KG1 (cell line): ENCODE measurements at regions not wholly inside any gene's neighbourhood (a gene's known extent, or its start where the extent isn't known, plus 50 kb on each side); places are given as distances from the start of the nearest gene placed in this dataset.
"Not testable (repeated sequence)": the region's sequence is repeated elsewhere in the genome, so short reads cannot be mapped to it uniquely, and the experiment has no call there.

Experiments
- DNase-seq: peaks from one replicate; lab custom pipeline; 2025; lab: John Stamatoyannopoulos, UW

DNA sequence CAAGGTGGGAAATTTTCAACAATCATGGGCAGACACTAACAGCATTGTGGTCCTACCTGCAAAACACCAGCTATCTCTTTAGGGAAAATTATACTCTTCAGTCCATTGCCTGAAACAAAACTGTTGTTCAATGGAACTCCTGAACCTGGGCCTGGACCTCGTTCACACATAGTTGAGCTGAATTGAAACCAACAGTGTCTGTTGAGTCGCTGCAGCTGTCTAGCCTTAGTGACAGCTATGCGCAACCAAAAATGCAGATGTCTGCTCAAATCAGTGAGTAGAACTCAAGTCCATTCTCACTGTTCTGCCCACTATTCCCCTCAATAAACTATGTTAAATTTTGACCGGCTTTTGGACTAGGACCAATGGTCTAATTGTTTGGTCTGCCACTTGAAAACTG lies 286.2 kb downstream of the TFAP2A start:
- no peak for DNase-seq

DNA sequence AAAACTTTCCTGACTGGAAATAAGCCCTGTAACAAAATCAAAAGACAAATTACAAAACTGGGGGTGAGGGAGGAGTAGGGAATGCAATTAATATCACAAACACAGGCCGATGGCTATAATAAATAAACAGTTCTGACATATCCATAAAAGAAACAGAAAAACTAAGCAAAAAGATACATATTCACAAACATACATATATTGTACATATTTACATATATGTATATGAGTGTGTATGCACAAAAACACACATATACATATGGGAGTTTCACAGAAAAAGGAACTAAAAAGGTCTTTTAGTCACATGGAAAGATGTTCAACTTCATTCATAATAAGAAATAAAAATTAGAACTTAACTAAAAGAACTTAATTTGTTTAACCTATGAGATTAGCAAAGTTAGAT lies 292.7 kb downstream of the TFAP2A start:
- no peak for DNase-seq

DNA sequence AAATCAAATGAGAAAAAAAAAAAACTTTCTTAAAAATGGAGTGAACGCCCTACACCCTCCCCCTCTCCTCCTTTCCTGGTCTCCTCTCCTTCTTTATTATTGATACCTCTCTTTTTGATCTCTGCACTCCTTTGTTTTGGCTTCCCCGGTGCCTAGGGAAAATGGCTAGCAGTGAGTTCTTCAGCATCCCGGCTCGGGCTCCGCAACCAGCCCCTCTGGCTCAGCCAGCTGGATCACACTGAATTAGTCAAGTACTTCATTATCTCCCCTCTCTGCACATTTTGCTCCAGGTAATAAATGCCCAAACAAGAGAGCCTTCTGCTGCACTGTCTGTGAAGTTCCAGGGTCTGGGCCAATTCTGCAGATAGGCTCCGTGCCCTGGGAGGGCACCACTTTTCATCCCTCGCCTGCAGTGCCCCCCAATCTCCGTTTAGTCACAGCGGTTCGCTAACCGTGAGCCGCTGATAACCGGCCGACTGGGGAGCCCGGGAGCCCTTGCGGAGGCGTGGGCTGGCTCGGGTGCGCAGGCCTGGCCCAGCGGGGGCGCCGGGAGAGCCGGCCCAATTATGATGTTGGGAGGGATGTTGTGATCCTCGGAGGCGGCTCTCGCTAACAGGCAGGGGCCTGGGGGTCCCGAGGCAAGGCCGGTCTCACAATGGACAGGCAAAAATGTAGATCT lies 301.9 kb downstream of the TFAP2A start:
- no peak for DNase-seq

DNA sequence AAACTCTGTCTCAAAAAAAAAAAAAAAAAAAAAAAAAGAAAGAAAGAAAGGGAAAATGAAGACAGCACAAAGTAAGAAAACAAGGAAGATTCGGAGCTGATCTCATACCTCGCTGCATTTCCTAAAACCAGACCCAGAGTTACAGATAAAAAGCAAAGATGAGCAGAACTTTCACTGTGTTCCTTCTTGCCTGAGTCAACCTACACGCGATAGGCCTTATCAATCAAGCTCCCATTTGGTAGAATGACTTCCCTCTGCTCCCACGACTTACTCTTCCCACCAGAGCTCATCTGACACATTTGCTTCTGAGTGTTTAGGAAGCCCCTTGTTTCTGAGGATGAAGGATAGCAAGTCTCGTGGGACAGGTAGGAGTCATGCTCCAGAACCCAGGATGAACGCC lies 302.9 kb downstream of the TFAP2A start:
- DNase-seq = no peak

DNA sequence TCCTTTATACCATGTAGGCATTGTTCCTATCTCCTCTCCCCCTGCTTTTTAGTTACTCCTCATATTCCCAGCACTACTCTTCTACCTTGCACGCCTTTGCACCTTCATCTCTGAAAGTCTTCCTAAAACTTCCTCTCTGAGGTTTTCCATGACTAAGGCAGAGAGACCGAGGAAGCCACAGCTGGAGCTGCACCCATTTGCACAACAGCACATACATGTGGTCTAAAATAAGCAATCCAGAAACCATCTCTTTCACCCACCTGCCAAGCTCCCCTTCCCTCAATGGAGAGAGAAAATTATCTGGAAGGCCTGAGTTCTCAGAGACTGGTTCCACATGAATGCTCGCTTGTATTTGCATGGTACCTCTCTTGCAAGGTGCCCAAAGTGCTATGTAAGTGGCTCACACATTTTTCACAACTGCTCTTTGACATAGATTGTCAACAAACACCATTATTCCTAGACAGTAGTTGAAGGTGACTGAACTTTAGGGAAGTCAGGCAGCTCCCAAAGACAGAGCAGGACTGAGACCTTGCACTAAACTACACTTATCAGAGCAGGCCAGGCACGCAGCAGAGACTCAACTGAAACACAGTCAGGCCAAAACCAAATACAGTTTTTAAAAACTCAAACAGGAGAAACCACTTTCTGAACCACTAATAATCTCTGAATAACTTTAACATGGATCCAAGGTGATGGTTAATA lies 313.2 kb downstream of the TFAP2A start:
- no peak for DNase-seq

DNA sequence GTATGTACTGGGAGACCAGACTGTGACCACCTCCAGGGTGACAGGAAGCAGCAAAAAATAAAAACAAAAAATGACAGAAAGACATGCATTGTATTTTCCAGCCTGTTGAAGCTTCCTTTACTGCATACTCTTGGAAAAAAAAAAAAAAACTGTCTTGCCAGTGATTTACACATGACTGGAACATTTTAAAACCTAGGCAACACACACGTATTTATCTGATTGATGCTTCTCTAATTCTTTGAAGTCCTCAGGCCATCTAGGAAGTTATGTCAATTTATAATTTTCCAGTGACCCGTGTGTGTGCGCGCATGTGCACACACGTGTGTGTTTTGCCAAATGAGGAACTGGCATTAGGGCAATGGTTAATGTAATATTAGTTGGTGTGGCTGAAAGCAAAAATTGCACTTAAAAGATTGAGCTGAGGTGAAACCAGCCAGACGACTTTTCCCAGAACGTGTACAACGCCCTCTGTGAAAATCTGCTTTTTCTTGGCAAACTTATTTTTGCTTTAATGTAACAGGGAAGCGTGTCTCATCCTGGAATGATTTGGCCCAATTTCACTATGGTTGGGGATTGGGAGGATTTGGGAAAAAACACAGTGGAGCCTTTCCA lies 315.2 kb downstream of the TFAP2A start:
- DNase-seq = no peak

DNA sequence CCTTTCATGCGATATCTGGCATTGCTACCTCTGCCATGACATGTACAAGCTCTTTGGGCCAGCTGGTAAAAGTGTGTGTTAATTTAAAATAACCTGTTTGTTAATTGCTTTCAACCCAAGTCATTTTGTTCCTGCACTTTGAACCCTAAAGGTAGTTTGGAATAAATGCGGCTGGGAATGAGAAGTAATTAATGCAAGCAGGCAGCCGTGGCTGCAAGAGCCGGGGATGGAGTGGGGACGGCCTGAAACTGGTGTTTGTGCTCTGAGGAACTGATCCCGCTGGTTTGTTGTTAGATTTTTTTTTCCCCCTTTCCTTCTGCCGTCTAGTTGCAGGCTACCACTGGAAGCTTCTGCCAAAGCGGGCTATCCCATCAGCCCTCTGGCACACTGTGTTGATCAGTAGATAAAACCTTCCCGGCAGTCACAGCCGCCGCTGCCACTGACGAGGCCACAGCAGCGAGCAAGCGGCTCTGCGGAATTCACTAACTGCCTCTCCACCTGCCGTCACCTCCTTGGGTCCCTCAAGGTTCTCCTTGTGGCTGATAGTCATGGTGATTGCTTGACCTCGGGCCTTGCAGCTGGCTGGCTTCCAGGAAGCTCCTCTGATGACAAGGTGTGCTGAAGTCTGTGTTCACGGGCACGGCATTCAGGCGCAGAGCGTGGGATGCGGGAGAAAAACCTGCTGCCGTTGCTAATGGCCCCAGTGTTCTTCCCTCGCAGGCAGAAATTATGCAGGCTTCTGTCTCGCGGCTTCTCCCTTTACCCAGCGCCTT lies 315.9 kb downstream of the TFAP2A start:
- no peak for DNase-seq

DNA sequence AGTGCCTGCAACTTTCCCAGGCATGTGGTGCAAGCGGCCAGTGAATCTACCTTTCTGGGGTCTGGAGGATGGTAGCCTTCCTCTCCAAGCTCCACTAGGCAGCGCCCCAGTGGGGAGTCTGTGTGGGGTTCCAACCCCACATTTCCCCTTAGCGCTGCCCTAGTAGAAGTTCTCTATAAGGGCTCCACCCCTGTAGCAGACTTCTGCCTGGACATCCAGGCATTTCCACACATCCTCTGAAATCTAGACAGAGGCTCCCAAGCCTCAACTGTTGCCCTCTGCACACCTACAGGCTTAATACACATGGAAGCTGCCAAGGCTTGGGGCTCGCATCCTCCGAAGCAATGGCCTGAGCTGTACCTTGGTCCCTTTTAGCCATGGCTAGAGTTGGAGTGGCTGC lies 321.6 kb downstream of the TFAP2A start:
- no peak for DNase-seq

DNA sequence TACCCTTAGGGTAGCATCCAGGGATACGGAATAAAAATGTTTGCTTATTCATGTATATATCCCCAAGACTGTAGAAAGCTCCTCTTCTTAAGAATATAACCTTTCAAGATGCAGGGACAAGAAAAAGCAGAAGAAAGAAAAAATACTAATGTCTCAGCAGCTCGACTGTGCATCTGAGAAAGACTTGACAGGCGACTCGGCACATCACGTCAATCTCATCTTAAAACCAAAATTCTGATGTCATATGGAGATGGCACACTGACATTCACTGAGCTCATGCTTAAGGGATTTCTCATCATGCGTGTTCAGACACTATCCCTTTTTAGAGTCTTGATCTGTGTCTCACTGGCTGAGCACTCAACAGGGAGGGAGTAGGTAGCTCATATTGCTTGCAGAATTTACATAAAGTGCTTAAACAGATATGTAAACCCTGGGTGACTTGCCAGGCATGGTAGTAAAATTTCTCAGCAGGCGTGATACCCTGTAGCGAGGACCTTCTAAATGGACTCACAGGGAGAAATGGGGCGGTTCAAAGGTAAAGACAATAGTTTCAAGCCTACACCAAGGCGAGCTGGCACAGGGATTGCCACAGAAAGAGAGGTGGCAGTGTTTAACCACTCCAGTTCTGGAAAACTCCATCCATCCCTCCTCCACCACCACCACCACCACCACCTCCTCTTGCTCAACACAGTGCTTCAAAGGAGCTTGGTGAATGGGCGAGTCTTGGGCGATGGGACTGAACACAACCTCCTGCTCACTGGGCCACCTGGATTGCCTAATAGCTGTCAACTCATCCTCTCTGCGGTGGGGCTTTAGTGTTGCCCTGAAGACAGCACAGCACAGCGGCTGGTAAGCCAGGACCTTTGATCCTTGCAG lies 330.5 kb downstream of the TFAP2A start:
- no peak for DNase-seq

DNA sequence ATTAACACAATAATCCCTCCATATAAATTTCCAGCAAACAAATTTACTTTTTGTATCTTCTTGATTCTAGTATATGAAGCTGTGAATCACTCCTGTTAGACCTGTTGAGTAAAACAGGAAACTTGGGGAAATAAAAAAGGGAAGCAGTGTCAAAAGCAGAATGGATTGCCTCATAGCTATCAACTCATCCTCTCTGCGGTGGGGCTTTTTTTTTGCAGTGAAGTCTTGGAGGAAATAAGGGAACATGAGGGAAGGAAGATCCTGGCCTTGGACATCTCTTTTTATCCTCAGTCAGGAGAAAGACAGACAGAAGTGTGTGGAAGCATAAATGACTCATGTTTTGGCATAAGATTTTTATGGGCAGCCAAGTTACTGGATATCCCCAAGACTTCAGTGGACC lies 332.5 kb downstream of the TFAP2A start:
- DNase-seq = no peak

DNA sequence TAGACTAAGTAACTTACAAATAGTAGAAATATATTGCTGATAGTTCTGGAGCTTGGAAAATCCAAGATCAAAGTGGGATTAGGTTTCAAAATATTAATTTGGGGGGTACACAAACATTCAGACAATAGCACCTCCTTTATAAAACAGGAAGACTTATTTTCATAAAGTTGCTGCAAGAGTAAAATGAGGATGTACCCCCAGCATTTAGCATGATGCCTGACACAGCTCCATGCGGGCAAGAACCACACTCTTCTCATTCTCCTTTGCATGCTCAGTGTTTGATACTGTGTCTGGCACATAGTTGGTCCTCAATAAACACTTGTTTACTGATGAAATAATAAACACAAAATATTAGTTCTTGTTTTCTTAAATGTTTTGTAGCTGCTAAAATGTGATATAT lies 332.9 kb downstream of the TFAP2A start:
- DNase-seq = no peak

DNA sequence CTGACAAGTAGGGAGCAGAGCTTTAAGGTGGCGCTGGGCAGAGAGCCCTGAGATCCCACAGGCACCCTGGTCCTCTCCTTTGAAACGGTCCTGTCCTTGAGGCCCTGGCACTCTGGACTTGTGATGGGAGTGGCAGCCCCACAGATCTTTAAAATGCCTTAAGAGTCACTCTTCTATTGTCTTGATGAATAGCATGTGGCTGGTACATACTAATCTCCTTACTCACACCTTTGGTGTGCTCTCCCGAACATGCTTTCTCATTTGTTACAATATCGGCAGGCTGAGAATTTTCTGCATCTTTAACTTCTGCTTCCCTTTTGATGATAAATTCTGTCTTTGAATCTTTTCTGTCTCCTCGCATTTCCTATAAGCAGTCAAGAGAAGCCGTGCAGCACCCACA lies 333.8 kb downstream of the TFAP2A start:
- no peak for DNase-seq

DNA sequence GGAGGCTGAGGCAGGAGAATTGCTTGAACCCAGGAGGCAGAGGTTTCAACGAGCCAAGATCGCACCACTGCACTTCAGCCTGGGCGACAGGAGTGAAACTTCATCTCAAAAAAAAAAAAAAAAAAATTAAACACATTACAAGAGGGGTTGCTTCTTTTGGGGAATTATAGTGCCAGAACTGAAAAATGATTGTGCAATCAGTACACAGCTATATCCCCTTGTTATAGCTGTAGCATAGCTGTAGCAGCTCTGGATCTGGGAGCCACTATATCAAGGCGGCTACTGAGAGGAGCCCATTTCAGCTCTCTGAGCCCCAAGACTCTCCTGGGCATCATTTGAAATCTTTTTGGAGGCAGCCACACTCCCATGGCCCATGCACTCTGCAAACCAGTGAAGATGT lies 334.3 kb downstream of the TFAP2A start:
- DNase-seq = no peak

DNA sequence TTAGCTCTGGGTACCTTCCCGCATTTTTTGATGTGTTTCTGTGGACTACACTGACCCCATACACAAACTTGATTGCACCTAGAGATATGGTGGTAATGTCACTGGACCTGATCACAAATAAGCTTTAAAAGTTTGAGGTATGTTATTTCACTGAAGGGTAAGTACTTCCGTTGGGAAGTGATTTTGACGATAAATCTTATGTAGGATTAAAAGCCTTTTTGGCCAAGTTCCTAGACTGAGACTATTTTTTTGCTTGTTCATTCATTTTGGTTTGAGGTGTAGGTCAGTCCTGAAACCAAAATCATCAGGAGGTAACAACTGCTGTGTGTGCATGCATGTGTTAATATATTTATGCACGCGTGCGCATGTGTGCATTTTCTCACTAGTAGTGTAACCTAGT lies 336.3 kb downstream of the TFAP2A start:
- DNase-seq = no peak

DNA sequence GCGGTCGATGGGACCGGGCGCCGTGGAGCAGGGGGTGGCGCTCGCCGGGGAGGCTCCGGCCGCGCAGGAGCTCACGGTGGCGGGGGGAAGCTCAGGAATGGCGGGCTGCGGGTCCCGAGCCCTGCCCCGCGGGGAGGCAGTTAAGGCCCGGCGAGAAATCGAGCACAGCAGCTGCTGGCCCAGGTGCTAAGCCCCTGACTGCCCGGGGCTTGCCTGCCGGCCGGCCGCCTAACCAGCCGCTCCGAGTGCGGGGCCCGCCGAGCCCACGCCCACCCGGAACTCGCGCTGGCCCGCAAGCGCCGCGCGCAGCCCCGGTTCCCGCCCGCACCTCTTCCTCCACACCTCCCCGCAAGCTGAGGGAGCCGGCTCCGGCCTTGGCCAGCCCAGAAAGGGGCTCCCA lies 340.1 kb downstream of the TFAP2A start:
- DNase-seq = not testable (repeated sequence)

DNA sequence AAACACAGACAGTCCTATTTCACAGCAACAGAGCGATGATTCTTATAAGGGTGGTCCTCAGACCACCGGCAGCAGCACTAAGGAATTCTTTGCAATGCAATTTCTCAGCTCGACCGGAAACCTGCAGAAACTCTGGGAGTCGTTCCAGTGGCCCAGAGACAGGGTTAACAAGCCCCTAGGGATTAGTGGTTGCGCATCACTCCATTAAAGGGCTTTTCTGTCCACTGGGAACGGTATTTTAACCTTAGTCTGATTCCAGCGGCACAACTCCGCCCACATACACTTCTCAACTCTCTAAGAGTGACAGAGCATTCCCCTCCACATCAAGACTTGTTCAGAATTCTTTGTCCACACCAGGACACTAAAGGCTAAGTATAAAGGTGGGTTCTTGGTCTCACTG lies 341.5 kb downstream of the TFAP2A start:
- DNase-seq = no peak

DNA sequence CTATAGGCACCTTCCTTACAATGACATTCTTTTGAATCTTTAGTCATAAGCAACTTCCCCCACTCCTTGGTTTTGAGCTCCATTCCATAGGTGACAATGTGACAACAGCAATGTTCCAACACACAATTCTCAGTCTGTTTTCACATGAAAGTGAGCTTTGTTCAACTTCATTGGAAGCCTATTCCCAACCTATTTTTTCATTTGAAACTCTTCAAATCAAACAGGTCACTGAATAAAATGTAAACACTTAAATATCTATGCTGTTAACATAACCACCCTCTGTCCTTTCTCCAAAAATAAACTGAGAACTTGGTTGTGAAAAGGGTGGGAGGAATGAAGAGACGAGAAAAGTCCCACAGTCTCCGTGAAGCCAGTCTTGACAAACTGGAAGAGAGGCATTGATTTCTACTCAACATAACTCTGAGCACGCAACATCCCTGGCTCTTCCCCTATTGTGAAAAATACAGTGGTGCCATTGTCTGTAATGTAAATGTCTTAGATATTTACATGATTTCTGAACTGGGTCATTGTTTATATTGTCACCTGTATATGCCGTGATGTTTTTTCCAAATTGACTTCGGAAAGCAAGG lies 343.1 kb downstream of the TFAP2A start:
- DNase-seq = no peak

DNA sequence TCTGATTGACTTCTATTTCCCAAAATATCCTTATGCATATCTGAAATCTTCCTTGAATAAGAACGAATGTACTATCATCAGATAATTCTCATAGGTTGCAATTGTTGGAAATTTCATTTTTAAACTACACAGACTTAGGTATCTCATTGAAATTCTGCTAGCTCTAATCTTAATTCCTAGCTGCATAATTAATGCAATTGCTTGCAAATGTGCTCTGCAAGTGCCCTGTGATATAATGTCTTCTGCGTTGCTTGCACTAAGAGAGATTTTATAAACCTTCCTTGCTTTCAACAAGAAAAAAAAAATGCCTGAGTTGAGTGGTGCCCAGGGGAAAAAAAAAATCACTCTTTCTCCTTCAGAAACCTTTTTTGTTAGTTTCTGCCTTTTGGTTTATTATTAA lies 354.9 kb downstream of the TFAP2A start:
- DNase-seq = no peak

DNA sequence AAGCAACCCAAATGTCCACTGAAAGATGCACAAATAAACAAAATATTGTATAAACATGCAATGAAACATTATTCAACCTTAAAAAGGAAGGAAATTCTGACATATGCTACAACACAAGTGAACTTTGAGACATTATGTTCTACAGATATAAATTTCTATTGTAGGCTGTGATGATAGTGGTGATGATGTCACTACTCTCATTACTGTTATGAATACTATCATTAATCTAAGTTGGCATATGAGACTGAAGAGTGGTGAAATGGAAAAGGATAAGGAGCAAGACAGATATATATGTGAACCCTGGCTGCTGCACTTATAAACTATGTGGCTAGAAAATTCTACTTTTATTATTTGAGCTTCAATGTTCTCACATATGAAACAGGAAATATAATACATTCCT lies 360.2 kb downstream of the TFAP2A start:
- no peak for DNase-seq

DNA sequence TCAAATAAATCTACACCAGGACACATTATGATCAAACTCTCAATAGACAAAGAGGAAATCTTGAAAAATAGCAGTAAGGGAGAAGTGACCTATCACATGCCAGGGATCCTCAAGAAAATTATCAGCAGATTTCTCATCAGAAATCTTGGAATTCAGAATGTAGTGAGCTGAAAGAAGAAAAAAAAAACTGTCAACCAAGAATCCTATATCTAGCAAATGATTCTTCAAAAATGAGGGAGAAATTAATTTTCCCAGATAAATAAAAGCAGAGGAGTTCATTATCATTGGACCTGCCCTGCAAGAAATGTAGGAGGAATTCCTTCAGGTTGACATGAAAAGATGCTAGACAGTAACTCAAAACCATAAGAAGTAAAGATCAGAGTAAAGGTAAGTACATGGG lies 363.6 kb downstream of the TFAP2A start:
- no peak for DNase-seq
